ENCODE measurements at regions not wholly inside any gene's neighbourhood (a gene's known extent, or its start where the extent isn't known, plus 50 kb on each side); places are given as distances from the start of the nearest gene placed in this dataset.

- DNase-seq = no peak
These were observed 196.4 kb downstream of the NSUN3 start for GRCh38 chr3:94259291-94259690.

- DNase-seq = no peak
These were observed 206.9 kb downstream of the NSUN3 start for GRCh38 chr3:94269763-94270162.

- no peak for DNase-seq
These were observed 209.2 kb downstream of the NSUN3 start for GRCh38 chr3:94272016-94272415.

- no peak for DNase-seq
These were observed 218.1 kb downstream of the NSUN3 start for GRCh38 chr3:94280958-94281357.

GRCh38 chr3:94285872-94286271 lies 223.0 kb downstream of the NSUN3 start:
- no peak for DNase-seq

- DNase-seq = no peak
These were observed 228.8 kb downstream of the NSUN3 start for GRCh38 chr3:94291686-94292085.

GRCh38 chr3:94292151-94292550 lies 229.3 kb downstream of the NSUN3 start:
- no peak for DNase-seq

- no peak for DNase-seq
These were observed 230.9 kb downstream of the NSUN3 start for GRCh38 chr3:94293793-94294195.

- DNase-seq = no peak
These were observed 231.9 kb downstream of the NSUN3 start for GRCh38 chr3:94294806-94295205.

GRCh38 chr3:94299716-94300115 lies 236.9 kb downstream of the NSUN3 start:
- DNase-seq = no peak

GRCh38 chr3:94301366-94301765 lies 238.5 kb downstream of the NSUN3 start:
- no peak for DNase-seq

- DNase-seq = no peak
These were observed 240.4 kb downstream of the NSUN3 start for GRCh38 chr3:94303266-94303665.

GRCh38 chr3:94303897-94304296 lies 241.0 kb downstream of the NSUN3 start:
- DNase-seq = no peak

GRCh38 chr3:94304954-94305353 lies 242.1 kb downstream of the NSUN3 start:
- no peak for DNase-seq

GRCh38 chr3:94305835-94306611 lies 243.2 kb downstream of the NSUN3 start:
- no peak for DNase-seq

- no peak for DNase-seq
These were observed 244.7 kb downstream of the NSUN3 start for GRCh38 chr3:94307588-94307987.

GRCh38 chr3:94308767-94309166 lies 245.9 kb downstream of the NSUN3 start:
- no peak for DNase-seq

- DNase-seq = no peak
These were observed 247.7 kb downstream of the NSUN3 start for GRCh38 chr3:94310341-94311135.

GRCh38 chr3:94311651-94312050 lies 248.8 kb downstream of the NSUN3 start:
- no peak for DNase-seq

GRCh38 chr3:94314218-94314883 lies 251.5 kb downstream of the NSUN3 start:
- DNase-seq = no peak

GRCh38 chr3:94317017-94317416 lies 254.2 kb downstream of the NSUN3 start:
- no peak for DNase-seq

GRCh38 chr3:94323596-94323995 lies 260.7 kb downstream of the NSUN3 start:
- no peak for DNase-seq

GRCh38 chr3:94331831-94332230 lies 269.0 kb downstream of the NSUN3 start:
- no peak for DNase-seq

All from DMS 273 treated with DMSO at 0.1 percent for 48 hours (cell line).